ENCODE measurements at regions not wholly inside any gene's neighbourhood (a gene's known extent, or its start where the extent isn't known, plus 50 kb on each side); places are given as distances from the start of the nearest gene placed in this dataset.

- DNase-seq (ENCODE audit: extremely low read depth, low read depth): no peak
- no peak for TF ChIP-seq CTCF (IDR thresholded peaks at IDR 0.05; ENCODE audit: low read depth, low read length)
These were observed 702.5 kb downstream of the NLGN4X start for GRCh38 chrX:5526191-5526590.

- TF ChIP-seq CTCF (IDR thresholded peaks at IDR 0.05; ENCODE audit: low read depth, low read length): no peak
- DNase-seq (ENCODE audit: extremely low read depth, low read depth): no peak
These were observed 737.7 kb downstream of the NLGN4X start for GRCh38 chrX:5490786-5491563.

DNA sequence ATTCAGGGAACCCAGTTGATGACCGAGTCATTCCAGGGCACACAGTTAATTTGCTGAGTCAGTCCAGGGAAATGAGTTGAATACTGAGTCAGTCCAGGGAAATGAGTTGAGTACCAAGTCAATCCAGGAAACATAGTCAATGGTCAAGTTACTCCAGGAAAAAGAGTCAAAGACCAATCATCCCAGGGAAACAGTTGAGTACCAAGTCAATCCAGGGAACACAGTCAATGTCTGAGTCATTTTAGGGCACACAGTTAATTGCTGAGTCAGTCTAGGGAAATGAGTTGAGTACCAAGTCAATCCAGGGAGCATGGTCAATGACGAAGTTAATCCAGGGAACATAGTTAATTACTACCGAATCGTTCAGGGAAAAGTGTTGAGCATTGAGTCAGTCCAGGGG lies 754.4 kb downstream of the NLGN4X start:
- DNase-seq (ENCODE audit: extremely low read depth, low read depth): no peak
- no peak for TF ChIP-seq CTCF (IDR thresholded peaks at IDR 0.05; ENCODE audit: low read depth, low read length)

- TF ChIP-seq CTCF (IDR thresholded peaks at IDR 0.05; ENCODE audit: low read depth, low read length): no peak
- no peak for DNase-seq (ENCODE audit: extremely low read depth, low read depth)
These were observed 770.3 kb downstream of the NLGN4X start for GRCh38 chrX:5458300-5458842.

- DNase-seq (ENCODE audit: extremely low read depth, low read depth): no peak
- TF ChIP-seq CTCF (IDR thresholded peaks at IDR 0.05; ENCODE audit: low read depth, low read length): no peak
These were observed 779.3 kb downstream of the NLGN4X start for GRCh38 chrX:5449323-5449722.

DNA sequence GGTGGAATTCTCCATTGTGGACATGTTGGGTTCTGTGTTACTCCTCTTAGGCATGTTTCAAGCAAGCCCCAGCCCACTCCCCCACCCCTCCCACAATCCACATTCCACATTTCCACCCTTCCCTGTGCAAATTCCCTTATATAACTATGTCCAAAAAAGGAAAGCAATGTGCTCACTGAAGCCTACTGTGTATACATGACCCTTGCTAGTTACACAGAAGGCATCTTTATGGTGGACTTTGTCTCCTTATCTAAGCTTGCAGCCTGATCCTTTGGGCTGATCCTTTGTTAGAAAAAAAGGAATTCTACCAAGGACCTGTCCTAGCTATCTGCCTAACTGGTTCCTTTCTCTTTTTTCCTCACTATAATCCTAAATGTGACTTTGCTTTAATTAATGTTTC lies 796.8 kb downstream of the NLGN4X start:
- TF ChIP-seq CTCF (IDR thresholded peaks at IDR 0.05; ENCODE audit: low read depth, low read length): no peak
- DNase-seq (ENCODE audit: extremely low read depth, low read depth): no peak

DNA sequence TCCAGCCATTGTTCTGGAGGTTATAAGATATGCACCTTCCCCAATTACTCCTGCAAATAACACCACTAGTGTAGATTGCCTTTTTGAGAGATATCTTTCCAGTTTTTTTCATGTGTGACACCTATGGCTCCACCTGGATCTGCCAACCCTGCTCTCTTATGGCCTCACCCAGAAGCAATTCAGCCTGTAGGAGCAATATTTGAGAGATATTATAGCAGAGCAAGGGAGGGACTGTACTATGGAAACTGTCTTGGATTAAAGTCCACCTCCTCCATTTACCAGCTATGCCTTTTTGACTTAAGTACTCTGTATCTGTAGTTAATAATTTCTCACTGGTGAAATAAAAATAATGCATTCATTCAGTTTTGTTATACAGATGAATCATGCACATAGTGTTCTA lies 803.5 kb downstream of the NLGN4X start:
- TF ChIP-seq CTCF (IDR thresholded peaks at IDR 0.05; ENCODE audit: low read depth, low read length): no peak
- no peak for DNase-seq (ENCODE audit: extremely low read depth, low read depth)

Measured in AG09319 (cell line).